ENCODE measurements at regions not wholly inside any gene's neighbourhood (a gene's known extent, or its start where the extent isn't known, plus 50 kb on each side); places are given as distances from the start of the nearest gene placed in this dataset.

DNA sequence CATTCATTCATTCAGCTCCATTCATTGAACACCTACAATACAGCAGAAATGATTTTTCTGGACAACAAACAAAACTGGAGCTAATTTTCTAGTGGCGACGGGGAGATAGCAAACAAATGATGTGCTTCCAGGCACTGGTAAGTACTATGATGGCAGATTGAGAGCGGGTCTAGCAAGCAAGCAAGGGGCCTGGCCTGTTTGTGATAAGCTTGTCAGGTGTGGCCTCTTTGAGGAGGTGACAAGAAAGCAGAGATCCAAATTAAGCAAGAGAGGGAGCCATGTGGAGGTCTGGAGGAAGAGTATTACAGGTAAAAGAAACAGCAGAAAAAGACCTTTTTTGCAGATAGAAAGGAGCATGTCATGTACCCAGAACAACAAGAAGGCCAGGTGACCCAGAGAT, 216.1 kb upstream of the CPHXL start:
- TF ChIP-seq, protein P1, sequence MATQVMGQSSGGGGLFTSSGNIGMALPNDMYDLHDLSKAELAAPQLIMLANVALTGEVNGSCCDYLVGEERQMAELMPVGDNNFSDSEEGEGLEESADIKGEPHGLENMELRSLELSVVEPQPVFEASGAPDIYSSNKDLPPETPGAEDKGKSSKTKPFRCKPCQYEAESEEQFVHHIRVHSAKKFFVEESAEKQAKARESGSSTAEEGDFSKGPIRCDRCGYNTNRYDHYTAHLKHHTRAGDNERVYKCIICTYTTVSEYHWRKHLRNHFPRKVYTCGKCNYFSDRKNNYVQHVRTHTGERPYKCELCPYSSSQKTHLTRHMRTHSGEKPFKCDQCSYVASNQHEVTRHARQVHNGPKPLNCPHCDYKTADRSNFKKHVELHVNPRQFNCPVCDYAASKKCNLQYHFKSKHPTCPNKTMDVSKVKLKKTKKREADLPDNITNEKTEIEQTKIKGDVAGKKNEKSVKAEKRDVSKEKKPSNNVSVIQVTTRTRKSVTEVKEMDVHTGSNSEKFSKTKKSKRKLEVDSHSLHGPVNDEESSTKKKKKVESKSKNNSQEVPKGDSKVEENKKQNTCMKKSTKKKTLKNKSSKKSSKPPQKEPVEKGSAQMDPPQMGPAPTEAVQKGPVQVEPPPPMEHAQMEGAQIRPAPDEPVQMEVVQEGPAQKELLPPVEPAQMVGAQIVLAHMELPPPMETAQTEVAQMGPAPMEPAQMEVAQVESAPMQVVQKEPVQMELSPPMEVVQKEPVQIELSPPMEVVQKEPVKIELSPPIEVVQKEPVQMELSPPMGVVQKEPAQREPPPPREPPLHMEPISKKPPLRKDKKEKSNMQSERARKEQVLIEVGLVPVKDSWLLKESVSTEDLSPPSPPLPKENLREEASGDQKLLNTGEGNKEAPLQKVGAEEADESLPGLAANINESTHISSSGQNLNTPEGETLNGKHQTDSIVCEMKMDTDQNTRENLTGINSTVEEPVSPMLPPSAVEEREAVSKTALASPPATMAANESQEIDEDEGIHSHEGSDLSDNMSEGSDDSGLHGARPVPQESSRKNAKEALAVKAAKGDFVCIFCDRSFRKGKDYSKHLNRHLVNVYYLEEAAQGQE (IDR thresholded peaks at IDR 0.05; ENCODE audit: insufficient read depth in 1 of 2, low read depth in 2 of 2, low read length in 1 of 2): no peak
- TF ChIP-seq, protein P2, sequence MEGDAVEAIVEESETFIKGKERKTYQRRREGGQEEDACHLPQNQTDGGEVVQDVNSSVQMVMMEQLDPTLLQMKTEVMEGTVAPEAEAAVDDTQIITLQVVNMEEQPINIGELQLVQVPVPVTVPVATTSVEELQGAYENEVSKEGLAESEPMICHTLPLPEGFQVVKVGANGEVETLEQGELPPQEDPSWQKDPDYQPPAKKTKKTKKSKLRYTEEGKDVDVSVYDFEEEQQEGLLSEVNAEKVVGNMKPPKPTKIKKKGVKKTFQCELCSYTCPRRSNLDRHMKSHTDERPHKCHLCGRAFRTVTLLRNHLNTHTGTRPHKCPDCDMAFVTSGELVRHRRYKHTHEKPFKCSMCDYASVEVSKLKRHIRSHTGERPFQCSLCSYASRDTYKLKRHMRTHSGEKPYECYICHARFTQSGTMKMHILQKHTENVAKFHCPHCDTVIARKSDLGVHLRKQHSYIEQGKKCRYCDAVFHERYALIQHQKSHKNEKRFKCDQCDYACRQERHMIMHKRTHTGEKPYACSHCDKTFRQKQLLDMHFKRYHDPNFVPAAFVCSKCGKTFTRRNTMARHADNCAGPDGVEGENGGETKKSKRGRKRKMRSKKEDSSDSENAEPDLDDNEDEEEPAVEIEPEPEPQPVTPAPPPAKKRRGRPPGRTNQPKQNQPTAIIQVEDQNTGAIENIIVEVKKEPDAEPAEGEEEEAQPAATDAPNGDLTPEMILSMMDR (IDR thresholded peaks at IDR 0.05): no peak
- TF ChIP-seq POLR2AphosphoS5 (IDR thresholded peaks at IDR 0.05; ENCODE audit: low read depth, low read length) (no peak), TCF7L2 (IDR thresholded peaks at IDR 0.05; ENCODE audit: low read depth, low read length) (no peak), SIN3A (IDR thresholded peaks at IDR 0.05; ENCODE audit: borderline replicate concordance, insufficient read depth, low read depth, low read length) (no peak)
